HS-5 (cell line): ENCODE measurements at regions not wholly inside any gene's neighbourhood (a gene's known extent, or its start where the extent isn't known, plus 50 kb on each side); places are given as distances from the start of the nearest gene placed in this dataset.

Experiments
- DNase-seq: peaks from one replicate; pipeline ENCODE4 v3.0.0-alpha.2; 2012; ENCODE audit warnings: low read depth

DNA sequence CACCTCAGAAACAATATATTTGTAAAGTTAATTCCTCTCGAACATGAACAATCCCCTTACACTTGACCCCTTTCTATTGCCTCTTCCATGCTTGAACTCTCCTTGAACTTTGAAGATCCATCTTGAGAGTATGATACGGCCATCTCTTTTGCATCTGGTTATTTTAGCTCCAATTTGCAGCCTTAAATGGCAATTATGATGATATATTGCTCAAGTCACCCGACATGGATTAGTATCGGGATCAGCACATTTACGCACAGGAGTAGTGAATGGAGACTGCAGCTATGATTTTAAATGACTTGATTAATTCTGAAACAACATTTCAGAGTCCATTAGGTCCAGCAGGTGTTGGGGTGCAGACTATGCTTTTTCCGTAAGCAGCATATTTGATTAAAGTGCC lies 143.8 kb upstream of the PAQR3 start:
- DNase-seq = no peak

DNA sequence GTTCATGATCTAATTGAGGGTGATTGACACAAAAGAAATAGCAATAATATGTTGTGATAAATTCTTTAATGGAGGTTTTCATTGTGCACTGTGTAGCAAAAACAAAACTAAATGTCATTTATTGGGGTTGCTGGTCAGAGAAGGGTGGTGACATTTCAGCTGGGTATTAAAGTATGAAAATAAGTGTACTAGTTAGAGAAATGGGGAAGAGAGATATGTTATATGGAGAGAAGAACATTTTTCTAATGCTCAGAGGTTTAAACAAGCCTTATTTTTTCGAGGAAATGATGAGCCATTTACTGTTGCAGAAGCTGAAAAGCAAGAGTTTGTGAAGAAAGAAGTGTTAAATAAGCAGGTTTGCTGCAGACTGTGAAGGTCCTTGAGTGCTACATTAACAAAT lies 142.7 kb upstream of the PAQR3 start:
- DNase-seq = no peak

DNA sequence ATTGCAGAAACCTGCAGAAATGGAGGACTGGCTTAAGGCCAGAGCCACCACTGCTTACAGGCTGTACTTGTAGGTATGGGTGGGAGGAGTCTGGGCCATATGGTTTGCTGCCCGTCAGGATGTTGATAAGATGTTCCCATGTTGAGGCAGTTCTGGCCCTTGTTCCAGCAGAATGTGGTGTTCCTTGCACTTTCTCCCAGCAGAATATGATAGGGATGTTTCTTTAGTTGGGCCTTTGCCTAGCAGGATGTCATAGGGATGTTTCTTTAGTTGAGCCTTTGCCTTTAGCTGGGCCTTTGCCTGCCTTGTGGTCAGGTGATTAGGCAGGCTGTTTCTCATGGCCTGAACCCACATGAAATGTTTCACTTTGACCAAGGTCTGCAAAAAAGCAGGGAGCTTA lies 139.1 kb upstream of the PAQR3 start:
- no peak for DNase-seq

DNA sequence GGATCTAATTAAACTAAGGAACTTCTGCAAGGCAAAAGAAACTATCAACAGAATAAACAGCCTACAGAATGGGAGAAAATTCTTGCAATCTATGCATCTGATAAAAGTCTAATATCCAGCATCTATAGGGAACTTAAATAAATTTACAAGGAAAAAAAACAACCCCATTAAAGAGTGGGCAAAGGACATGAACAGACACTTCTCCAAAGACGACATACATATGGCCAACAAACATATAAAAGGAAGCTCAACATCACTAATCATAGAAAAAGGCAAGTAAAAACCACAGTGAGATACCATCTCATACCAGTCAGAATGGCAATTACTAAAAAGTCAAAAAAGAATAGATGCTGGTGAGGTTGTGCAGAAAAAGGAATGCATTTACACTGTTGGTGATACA lies 134.8 kb upstream of the PAQR3 start:
- no peak for DNase-seq

DNA sequence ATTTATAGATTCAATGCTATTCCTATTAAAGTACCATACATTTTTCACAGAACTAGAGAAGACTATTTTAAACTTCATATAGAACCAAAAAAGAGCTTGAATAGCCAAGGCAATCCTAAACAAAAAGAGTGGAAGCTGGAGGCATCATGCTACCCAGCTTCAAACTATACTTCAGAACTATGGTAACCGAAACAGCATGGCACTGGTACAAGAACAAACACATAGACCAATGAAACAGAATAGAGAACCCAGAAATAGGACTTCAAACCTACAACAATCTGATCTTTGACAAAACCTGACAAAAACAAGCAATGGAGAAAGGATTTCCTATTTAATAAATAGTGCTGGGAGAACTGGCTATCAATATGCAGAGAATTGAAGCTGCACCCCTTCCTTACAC lies 134.2 kb upstream of the PAQR3 start:
- no peak for DNase-seq

DNA sequence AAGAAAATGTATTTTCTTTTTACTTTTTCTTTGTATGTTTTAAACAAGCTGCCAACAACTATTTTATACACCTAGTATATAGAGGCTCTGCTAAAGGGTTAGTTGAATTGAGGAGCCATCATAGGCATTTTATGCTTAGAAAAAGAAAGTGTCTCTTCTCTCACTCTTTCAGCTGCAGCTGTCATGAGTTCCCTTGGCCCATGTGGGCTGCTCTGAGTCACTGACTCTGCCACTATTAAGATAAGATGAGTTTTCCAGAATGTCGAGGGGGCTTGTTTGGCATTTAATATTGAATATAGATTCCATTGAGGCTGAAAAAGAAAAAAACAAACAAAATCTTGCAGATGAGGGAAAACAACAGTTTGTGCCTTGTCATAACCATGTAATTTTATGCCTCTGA lies 126.0 kb upstream of the PAQR3 start:
- DNase-seq = no peak

DNA sequence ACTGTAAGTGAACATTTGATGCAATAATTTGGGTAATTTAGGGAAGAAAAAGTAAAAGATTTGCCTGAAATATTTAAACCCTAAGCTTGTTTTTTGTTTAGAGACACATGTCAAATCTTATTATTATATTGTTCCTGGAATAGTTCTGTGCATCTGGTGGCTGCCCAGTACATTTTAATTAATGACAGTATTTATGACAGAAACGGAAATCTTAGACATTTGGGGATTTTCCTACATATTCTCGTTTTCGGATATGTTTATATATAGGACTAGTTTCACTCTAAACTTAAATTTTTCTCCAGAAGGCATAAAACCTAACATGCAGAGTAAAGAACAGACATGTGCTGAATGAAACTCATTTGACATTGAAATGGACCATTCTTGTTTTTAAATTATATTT lies 125.6 kb upstream of the PAQR3 start:
- DNase-seq = no peak

DNA sequence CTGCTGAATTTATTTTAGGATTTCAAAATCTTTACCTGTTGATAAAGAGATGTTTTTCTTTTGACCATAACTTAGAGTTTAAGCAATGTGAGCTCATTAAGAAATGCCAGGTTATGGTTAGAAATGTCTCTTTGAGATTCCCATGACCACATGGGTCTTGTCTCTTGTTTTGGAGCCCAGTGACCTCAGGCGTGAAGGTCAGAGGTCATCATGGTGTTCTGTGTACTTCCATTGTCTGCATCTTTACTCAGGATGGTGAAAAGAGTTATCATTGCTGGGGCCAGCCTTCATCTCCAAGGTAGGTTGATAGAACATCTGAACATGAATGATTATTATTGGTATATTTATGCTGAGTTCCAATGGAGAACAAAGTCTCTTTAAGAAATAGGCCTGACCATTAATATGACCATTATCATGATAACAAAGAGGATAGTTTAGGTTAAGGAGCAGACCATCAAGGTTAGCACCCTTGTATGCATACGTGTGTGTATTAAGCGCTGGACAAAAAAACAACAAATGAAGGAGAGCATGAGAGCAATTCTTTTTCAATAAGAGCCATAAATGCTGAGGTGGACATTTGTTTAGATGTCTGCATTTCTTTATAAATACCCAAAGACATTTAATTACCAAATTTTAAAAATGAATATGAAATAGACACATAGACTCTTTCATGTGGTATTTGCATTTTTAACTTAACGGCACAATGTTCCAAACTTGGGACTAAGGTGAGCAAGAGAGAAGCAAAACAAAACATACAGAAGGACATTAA lies 120.6 kb upstream of the PAQR3 start:
- no peak for DNase-seq

DNA sequence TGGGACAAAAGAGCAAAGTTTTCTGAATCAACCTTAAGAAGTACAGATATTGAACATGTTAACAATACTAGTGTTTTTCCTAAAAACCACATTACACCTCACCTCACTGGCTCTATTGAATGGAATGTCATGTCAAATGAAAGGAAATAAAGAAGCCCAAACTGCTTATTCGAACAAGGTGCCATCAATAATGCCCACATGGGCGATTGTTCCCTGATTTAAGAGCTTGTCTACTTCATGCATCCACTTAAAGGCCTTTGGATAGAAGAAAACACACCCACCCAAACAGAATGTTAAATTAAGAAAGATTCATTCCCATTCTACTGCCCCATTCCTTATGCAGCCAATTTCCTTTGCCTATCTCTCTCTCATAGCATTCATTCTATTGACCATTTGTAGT lies 118.5 kb upstream of the PAQR3 start:
- DNase-seq = no peak

DNA sequence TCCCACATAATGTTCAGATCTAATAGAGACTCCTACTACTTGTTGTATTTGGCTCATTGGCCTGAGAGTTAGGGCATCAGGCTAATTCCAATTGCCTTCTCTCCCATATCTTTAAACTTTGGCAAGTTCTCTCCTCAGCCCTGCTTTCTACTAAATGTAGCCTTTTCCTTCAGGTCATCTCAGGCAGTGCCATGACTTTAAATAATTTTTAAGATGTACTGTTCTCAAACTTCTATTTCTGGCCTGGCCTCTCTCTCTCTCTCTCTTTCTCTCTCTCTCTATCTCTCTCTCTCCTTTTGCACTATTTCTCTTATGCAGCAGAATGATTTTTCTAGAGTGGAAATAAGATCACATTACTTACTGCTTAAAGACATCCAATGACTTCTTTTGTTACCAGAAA lies 114.5 kb upstream of the PAQR3 start:
- DNase-seq = no peak

DNA sequence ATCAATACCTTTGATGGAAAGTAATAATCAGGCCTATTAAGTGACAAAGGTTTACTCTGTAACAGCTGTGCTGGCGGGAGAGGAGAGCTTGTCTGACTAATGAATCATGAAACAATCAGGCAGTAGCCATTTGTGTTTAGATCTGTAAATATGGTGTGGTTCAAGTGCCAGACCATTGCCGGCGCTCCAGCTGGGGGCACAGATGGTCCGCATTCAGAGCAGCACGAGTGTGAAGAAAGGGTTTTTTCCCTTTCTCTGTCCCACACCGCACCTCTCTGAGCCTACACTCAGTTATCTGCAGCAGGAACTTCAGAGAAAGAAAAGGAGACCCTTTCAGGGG lies 111.3 kb upstream of the PAQR3 start:
- DNase-seq = no peak

DNA sequence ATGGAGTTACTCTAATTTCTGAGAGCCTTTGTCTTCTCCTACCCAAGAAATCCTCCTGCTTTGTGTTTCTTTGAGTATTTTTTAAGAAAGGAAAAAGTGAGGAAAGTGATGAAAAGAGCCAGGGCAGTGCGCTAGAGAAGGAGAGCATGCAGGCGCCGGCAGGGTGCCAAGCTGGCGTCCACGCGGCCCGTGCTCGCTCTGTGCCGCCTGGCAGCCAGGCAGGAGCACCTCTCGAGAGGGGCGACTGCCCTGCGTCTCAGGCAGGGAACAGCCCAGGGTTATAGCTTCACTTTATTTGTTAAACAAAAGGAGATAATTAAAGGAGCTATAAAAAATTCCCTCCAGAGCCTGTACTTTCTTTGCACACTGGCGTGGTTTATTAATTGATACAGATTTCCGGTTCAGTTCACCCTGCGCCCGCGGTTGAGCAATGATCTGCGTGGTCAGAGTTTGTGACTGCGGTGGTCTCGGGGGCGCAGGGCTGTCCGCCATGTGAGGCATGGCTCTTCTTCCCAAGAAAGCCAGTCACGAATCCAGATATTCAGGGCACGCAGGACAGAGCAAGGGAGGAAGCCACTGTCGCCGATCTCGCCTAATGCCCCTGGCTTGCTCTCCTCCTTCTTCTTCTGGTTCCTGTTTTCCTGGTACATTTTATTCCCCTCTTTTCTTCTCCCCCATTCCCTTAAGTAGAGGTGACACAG lies 110.8 kb upstream of the PAQR3 start:
- no peak for DNase-seq

DNA sequence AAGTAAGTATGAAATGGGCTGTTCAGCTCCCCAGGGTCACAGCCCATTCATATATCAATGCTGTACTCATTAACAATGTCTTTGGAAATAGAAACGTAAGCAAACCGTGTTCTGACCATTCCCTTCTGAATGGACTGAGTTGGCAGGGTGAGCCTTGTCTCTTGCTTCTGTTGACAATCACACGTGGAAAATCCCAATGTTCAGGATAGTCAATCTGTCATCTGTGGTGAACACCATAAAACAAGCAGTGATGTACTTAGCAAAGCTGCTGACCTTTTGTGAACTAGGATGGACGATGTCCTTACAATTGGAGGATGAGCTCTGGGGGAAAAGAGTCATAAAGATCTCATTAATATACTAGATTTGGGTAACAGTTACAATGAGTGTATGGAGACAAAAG lies 109.6 kb upstream of the PAQR3 start:
- no peak for DNase-seq

DNA sequence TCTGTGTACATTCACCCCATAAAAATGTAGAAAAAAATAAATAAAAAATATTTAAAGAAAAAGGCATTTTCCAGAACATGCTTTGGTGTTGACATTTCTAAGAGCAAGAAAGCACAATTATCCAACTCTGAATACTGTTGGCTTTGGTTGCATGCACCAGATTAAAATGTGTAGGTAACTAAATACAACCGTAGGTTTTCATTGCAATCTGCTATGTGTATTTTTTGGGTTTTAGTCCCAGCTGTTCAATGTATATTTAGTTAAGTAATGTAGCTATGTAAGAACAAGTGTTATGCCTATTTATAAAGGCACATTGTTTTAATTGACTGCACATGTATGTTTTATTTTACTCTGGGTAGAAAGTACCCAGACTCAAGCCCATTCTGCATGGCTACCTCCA lies 108.1 kb upstream of the PAQR3 start:
- DNase-seq = no peak

DNA sequence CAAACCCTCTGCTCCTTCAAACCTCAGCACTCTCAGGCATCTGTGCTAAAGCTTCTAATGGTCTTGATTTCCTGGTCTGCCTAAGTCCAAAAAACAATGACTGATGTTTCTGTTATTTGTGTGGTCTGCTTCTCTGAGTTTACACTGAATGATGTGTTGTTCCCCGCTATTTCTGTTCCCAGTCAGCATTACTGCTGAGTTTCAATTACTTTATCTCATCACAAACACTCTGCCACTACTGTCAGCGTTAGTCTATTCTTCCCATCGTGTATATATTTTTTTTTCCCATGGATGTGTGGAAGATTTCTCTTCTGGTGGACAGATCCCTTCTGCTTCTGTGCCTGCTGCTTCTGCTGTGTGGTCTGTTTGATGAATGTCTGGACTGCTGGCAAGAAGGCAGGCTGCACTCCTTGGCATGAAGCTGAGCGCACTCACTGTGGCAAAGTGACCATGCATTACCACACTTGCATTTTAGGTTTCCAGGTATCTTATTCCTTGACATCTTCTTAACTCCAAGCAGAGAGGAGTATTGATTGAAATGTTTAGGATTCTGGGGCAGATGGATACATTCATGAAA lies 106.9 kb upstream of the PAQR3 start:
- no peak for DNase-seq

DNA sequence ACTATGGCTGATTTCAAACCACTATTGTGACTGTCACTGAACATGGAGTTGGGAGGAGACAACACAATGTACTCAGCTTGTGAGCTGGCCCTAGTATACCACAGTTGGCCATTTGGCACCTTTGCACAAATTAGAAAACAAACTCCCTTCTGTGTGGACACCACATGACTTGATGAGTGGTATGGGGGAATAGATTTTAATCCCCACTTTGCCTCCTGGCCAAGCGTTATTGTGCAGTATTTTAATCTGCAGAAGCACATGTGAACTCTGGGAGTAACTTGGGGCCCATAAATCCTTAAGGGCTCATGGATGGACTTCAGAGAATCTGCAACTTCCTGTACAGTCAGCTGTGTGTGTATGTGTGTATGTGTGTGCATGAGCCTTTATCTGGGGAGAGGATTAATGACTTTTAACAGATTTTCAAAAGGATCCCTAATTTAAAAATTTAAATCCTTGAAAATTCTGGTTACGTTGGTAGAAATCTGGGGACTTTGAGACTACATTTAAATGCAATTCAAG lies 105.0 kb upstream of the PAQR3 start:
- DNase-seq = no peak

DNA sequence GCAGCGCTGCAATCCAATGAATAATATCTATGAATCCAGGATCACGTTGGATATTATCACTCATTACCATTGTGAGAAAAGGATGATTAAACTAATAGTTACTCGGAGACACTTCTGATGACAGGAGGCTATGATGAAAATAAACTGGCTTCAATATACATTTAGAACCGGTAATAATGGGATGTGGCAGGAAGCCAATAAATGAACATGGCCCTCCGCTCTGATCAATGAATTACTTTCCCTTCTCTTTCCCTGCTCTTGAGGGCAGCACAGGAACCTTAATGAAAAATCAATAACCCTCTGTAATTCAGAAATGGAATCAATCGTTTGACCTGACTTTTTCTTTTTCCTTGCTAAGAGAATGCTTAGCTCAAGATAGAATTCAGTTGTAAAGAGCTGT lies 103.9 kb upstream of the PAQR3 start:
- no peak for DNase-seq

DNA sequence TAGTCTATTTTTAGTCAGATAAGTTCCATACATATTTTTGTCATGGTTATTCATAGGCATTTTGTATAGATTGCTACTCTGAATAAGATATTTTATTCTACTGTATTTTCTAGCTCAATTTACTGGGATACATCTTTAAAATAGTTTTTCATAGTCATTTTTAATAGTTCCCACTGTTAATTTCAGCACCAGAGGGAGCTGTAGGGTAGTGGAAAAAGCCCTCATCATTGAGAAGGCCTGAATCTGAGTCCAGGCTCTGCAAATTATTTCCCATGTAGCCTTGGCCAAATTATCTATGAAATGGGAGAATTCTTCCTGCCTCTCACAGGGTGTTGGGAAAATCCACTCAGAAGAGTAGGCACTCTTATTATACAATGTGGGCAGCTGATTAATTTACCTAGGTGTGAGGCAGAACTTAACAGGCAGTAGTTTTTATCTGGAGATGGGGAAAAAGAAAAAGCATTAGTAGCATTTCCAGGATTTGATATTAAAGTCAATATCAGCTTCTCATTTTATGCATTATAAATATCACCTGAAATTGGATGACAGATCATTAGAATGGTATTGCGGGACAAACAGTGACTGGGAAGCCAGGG lies 102.9 kb upstream of the PAQR3 start:
- peak; percentile 3 for DNase-seq

DNA sequence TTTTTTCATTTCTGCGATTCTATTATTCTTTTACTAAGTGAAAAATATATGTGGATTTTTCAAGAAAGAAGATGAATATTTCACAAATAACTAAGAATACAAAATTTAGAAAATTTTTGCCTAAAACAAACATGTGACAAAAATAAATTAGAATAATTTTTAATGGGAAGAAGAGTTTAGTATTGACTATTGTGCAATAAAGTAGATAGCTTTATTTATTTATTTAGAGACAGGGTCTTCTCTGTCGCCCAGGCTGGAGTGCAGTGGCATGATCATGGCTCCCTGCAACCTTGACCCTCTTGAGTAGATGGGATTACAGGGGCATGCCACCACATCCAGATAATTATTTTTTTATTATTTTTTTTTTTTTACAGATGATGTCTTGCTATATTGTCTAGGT lies 95.3 kb upstream of the PAQR3 start:
- DNase-seq = no peak

DNA sequence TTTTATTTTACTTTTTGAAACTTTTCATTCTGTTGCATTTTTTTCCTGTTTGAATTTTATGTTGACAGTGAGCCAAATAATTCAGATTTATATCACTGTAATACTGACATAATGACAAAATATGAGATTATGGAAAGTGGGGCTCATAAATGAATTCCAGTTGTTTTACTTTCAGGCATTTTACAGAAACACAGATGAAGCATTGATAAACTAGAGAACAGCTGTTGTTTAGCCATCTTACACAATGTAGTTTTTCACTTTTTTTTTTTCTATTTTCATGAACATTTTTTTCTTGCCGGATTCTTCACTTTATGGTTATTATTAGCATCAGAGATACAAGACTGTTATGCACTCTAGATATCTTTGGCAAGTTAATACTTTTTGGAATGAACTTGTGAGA lies 91.7 kb upstream of the PAQR3 start:
- DNase-seq = no peak

DNA sequence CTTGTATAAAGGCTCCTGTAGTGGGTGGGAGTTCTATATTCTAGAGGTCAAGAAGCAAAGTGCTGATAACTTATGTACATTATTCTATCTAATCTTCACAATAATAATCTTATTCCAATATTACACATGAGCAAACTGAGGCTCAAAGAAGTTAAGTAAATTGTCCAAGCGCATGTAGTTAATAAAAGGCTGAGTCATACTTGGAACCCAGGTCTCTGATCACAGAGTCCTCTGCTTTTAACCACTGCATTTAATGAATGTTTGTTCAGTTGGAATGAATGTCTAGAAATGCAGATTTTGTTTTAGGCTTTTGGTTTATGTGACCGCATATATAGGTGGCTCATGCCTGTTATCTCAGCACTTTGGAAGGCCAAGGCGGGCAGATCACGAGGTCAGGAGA lies 88.4 kb upstream of the PAQR3 start:
- no peak for DNase-seq

DNA sequence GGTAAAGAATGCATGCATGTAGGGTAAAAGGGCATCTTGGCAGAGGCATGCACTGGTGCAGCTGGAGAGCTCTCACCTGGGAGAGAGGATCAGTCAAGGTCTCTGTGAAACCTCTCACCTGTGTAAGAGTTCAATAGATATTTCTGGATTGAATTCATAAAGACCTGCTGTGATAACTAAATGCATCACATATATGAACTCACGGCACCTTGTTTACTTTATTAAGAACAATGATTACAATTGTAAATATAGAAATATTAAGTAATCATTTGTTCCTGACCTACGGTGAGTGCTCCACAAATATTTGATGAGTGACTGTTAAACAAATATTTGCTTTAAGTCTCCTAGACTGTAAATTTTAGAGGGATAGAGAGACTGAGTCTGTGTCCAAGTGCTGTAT lies 85.9 kb upstream of the PAQR3 start:
- no peak for DNase-seq
